ENCODE measurements at regions not wholly inside any gene's neighbourhood (a gene's known extent, or its start where the extent isn't known, plus 50 kb on each side); places are given as distances from the start of the nearest gene placed in this dataset.

DNA sequence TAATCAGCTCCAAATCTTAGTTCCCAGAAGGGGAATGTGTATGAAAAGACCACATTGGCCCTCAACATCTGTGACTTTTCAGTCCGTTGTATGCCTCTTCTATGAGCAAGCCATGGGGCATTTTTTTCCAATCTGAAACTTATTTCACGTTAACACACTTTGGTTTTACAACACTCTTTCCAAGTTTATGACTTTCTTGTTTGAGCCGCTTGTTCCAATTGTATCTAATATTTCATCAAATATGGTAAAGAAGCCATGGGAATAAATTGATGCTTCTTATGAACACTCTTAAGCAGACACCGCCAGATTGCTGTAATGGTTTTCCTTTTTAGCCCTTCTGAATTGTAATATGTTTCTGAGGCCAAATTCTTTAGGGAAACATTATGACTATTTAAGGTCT is 359.9 kb downstream of the HLX start:
- no peaks in the 10 kb centered on the region for H3K36me3 ChIP-seq
- no peaks in the 10 kb centered on the region for H3K4me1 ChIP-seq
- H3K9me3 ChIP-seq = no peaks in the 10 kb centered on the region
- no peak overlapping the region for H3K4me3 ChIP-seq
- H3K27me3 ChIP-seq = no peaks in the 10 kb centered on the region
- no peak overlapping the region for H3K27ac ChIP-seq
- no peak for DNase-seq
- intact Hi-C loops (cut with DNase I; ENCODE audit: low total_unique reads) = no loop called here
- TF ChIP-seq, protein P1, sequence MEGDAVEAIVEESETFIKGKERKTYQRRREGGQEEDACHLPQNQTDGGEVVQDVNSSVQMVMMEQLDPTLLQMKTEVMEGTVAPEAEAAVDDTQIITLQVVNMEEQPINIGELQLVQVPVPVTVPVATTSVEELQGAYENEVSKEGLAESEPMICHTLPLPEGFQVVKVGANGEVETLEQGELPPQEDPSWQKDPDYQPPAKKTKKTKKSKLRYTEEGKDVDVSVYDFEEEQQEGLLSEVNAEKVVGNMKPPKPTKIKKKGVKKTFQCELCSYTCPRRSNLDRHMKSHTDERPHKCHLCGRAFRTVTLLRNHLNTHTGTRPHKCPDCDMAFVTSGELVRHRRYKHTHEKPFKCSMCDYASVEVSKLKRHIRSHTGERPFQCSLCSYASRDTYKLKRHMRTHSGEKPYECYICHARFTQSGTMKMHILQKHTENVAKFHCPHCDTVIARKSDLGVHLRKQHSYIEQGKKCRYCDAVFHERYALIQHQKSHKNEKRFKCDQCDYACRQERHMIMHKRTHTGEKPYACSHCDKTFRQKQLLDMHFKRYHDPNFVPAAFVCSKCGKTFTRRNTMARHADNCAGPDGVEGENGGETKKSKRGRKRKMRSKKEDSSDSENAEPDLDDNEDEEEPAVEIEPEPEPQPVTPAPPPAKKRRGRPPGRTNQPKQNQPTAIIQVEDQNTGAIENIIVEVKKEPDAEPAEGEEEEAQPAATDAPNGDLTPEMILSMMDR (IDR thresholded peaks at IDR 0.05) = no peak

DNA sequence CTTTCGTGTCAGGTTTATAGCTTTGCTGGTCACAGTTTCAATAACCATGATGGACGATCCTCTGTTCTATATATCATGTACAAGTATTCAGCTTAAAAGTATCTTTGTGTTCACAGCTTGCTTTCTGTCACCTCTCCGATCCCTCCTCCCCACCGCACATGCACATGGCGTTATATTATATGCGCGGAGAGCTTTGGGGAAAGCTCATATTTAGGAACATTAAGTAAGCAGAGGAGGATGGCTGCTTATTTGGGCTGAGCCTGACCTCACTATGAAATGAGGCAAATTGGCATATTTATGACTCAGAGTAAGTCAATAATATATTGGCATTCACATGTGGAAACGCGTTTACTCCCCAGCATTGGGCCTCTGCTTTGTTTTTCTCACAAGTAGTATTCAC is 360.5 kb downstream of the HLX start:
- no peak for DNase-seq
- TF ChIP-seq, protein P1 (IDR thresholded peaks at IDR 0.05) = no peak
- intact Hi-C loops (cut with DNase I; ENCODE audit: low total_unique reads) = no loop called here
- H3K27me3 ChIP-seq = no peaks in the 10 kb centered on the region
- no peaks in the 10 kb centered on the region for H3K4me1 ChIP-seq
- no peak overlapping the region for H3K4me3 ChIP-seq
- no peaks in the 10 kb centered on the region for H3K36me3 ChIP-seq
- no peaks in the 10 kb centered on the region for H3K9me3 ChIP-seq
- no peak overlapping the region for H3K27ac ChIP-seq

DNA sequence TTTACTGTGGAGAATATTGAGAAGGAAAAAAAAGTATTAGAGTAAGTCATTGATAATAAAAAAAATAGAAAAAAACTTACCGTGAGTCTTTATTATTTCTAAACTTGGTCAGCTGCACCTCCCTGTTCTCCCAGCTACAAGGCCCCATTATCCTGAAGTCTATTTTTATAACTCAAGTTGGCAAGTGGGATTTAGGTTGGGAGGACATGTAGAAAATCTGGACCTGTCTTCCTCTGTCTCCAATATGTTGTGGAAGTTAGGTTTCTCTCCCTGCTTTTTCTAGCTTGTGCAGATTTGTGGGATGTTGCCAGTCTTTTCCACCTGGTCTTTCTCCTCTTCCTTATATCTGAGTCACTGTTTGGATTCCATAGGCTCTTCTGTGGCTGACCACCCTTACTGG is 361.4 kb downstream of the HLX start:
- Histone ChIP-seq H3K4me3 (no peak overlapping the region), H3K36me3 (no peaks in the 10 kb centered on the region), H3K9me3 (no peaks in the 10 kb centered on the region), H3K27ac (no peak overlapping the region), H3K27me3 (no peaks in the 10 kb centered on the region), H3K4me1 (no peaks in the 10 kb centered on the region)
- intact Hi-C loops (cut with DNase I; ENCODE audit: low total_unique reads) = no loop called here
- DNase-seq = no peak
- TF ChIP-seq, protein P1 (IDR thresholded peaks at IDR 0.05) = no peak

DNA sequence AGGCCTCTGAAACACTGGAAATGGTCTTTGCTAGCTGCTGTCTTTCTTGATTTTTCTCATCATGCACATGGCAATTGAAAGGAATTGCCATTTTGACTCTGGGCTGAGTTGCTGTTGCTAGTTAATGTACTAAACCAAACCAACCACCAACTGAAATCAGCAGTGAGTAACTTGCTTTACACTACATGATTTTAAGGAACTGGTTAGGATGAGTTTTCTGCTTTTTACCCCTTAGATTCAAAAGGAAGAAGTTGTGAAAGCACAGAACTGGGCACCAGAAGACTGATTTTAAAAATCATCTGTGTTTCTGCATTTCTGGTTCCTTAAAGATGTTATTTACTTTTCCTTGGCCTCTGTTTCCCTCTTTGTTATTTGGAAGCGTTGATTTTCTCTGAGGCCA is 361.9 kb downstream of the HLX start:
- no peak overlapping the region for H3K4me3 ChIP-seq
- intact Hi-C loops (cut with DNase I; ENCODE audit: low total_unique reads) = no loop called here

DNA sequence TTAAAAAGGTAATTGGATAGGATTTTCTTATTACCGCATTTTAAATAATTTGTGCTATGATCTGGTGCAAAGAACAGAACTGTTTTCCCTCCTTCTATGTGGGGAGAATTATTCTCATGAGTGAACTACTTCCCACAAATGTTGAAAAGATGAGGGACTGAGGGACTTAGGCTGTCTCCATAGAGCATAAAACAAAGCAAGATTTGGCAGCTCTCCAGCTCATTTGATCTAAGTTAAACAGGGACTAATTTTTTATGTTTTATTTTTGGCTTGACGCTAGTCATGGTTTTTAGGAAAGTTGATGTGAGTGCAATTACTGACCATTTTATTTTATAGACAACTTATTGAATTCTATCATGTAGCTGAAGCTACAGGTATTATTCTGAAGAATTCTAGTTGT is 362.3 kb downstream of the HLX start:
- TF ChIP-seq, protein P1 (IDR thresholded peaks at IDR 0.05) = no peak
- no peak overlapping the region for H3K27ac ChIP-seq

More for the DNA sequence above, 361.9 kb downstream of the HLX start:
- H3K4me1 ChIP-seq = no peaks in the 10 kb centered on the region
- TF ChIP-seq, protein P1 (IDR thresholded peaks at IDR 0.05) = no peak
- no peaks in the 10 kb centered on the region for H3K27me3 ChIP-seq
- H3K9me3 ChIP-seq = no peaks in the 10 kb centered on the region
- H3K36me3 ChIP-seq = no peaks in the 10 kb centered on the region
- DNase-seq = no peak
- H3K27ac ChIP-seq = no peak overlapping the region

DNA sequence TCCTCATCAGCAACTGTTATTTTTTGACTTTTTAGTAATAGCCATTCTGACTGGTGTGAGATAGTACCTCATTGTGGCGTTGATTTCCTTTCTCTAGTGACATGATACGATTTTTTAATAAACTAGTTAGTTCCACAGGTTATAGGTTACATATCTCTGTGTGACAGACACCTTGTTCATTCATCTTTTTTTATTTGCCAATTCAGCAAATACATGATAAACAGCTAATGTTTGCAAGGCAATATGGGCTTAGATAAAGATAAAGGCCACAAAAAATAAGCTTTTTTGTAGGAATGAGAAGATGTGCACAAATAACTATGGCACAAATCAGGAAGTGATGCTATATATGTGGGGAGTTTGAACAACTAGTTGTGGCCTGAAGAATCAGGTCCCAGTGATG is 366.8 kb downstream of the HLX start:
- Histone ChIP-seq H3K9me3 (no peaks in the 10 kb centered on the region), H3K4me1 (no peaks in the 10 kb centered on the region), H3K36me3 (no peaks in the 10 kb centered on the region), H3K4me3 (no peak overlapping the region), H3K27ac (no peak overlapping the region), H3K27me3 (no peaks in the 10 kb centered on the region)
- DNase-seq = no peak
- intact Hi-C loops (cut with DNase I; ENCODE audit: low total_unique reads) = no loop called here
- TF ChIP-seq, protein P1 (IDR thresholded peaks at IDR 0.05) = no peak

More for the DNA sequence above, 362.3 kb downstream of the HLX start:
- H3K4me3 ChIP-seq = no peak overlapping the region
- no peaks in the 10 kb centered on the region for H3K4me1 ChIP-seq
- no peaks in the 10 kb centered on the region for H3K36me3 ChIP-seq
- no peaks in the 10 kb centered on the region for H3K27me3 ChIP-seq
- intact Hi-C loops (cut with DNase I; ENCODE audit: low total_unique reads) = no loop called here
- H3K9me3 ChIP-seq = no peaks in the 10 kb centered on the region
- no peak for DNase-seq
